GM23248 (cell line): ENCODE measurements at regions not wholly inside any gene's neighbourhood (a gene's known extent, or its start where the extent isn't known, plus 50 kb on each side); places are given as distances from the start of the nearest gene placed in this dataset.

Experiments used
- EZH2 ChIP-seq: fragments of 200-600 bp; sonication (generic); IDR thresholded peaks from 2 replicates; pipeline ENCODE4 v1.6.1; 2018; ENCODE audit warnings: antibody characterized with exemption, mild to moderate bottlenecking; ENCODE audit not compliant: insufficient read depth, poor library complexity, severe bottlenecking
- EZH2phosphoT487 ChIP-seq: fragments of 200-600 bp; sonication (generic); IDR thresholded peaks from 2 replicates; pipeline ENCODE4 v1.6.1; 2018; ENCODE audit warnings: antibody characterized with exemption, moderate library complexity, mild to moderate bottlenecking, low read depth; ENCODE audit not compliant: insufficient read depth

- TF ChIP-seq EZH2 (no peak), EZH2phosphoT487 (no peak)
These were observed 946.5 kb downstream of the TUBA3C start for GRCh38 chr13:18235172-18235571.
